ENCODE measurements at regions not wholly inside any gene's neighbourhood (a gene's known extent, or its start where the extent isn't known, plus 50 kb on each side); places are given as distances from the start of the nearest gene placed in this dataset.

- Histone ChIP-seq H3K27me3 (replicated peaks; ENCODE audit: insufficient read depth, low read length) (no peaks in the 10 kb centered on the region), H3K9ac (ENCODE audit: low read length) (no peak overlapping the region), H3K79me2 (ENCODE audit: low read length) (no peaks in the 10 kb centered on the region), H3K27ac (ENCODE audit: low read length) (no peak overlapping the region), H3K4me1 (ENCODE audit: low read length) (no peaks in the 10 kb centered on the region), H3F3A (ENCODE audit: insufficient read depth, low read length) (no peaks in the 10 kb centered on the region), H4K20me1 (ENCODE audit: insufficient read depth, low read length) (no peaks in the 10 kb centered on the region), H3K9me3 (replicated peaks; ENCODE audit: insufficient read depth, low read length) (no peaks in the 10 kb centered on the region), H3K4me2 (ENCODE audit: low read depth, low read length) (no peak overlapping the region), H3K36me3 (replicated peaks; ENCODE audit: insufficient read depth, low read length) (no peaks in the 10 kb centered on the region), H3K9me2 (replicated peaks; ENCODE audit: insufficient read depth, low read length) (no peaks in the 10 kb centered on the region), H3K4me3 (ENCODE audit: low read length) (no peak overlapping the region), H2AFZ (ENCODE audit: low read length) (no peak overlapping the region)
- no peak for TF ChIP-seq CTCF (IDR thresholded peaks at IDR 0.05; ENCODE audit: low read length)
- TF ChIP-seq EZH2 (optimal IDR thresholded peaks at IDR 0.05; ENCODE audit: low read depth, low read length): no peak
- TF ChIP-seq EZH2phosphoT487 (IDR thresholded peaks at IDR 0.05; ENCODE audit: low read length): no peak
- DNase-seq: no peak
Measured at GRCh38 chr13:68417801-68418200, 1187.7 kb upstream of the PCDH9 start.

GRCh38 chr13:68410007-68410406 lies 1179.9 kb upstream of the PCDH9 start:
- no peaks in the 10 kb centered on the region for H3K9me2 ChIP-seq (replicated peaks; ENCODE audit: insufficient read depth, low read length)
- no peaks in the 10 kb centered on the region for H3K9me3 ChIP-seq (replicated peaks; ENCODE audit: insufficient read depth, low read length)
- H3K4me2 ChIP-seq (ENCODE audit: low read depth, low read length): no peak overlapping the region
- no peaks in the 10 kb centered on the region for H3F3A ChIP-seq (ENCODE audit: insufficient read depth, low read length)
- no peak overlapping the region for H3K9ac ChIP-seq (ENCODE audit: low read length)
- DNase-seq: no peak
- H3K27ac ChIP-seq (ENCODE audit: low read length): no peak overlapping the region
- H3K36me3 ChIP-seq (replicated peaks; ENCODE audit: insufficient read depth, low read length): no peaks in the 10 kb centered on the region
- TF ChIP-seq CTCF (IDR thresholded peaks at IDR 0.05; ENCODE audit: low read length): no peak
- TF ChIP-seq EZH2 (optimal IDR thresholded peaks at IDR 0.05; ENCODE audit: low read depth, low read length): no peak
- no peak for TF ChIP-seq EZH2phosphoT487 (IDR thresholded peaks at IDR 0.05; ENCODE audit: low read length)
- no peaks in the 10 kb centered on the region for H3K4me1 ChIP-seq (ENCODE audit: low read length)
- H3K27me3 ChIP-seq (replicated peaks; ENCODE audit: insufficient read depth, low read length): no peaks in the 10 kb centered on the region
- no peaks in the 10 kb centered on the region for H4K20me1 ChIP-seq (ENCODE audit: insufficient read depth, low read length)
- no peak overlapping the region for H2AFZ ChIP-seq (ENCODE audit: low read length)
- H3K79me2 ChIP-seq (ENCODE audit: low read length): no peaks in the 10 kb centered on the region
- H3K4me3 ChIP-seq (ENCODE audit: low read length): no peak overlapping the region

- no peaks in the 10 kb centered on the region for H3K4me1 ChIP-seq (ENCODE audit: low read length)
- no peaks in the 10 kb centered on the region for H4K20me1 ChIP-seq (ENCODE audit: insufficient read depth, low read length)
- no peaks in the 10 kb centered on the region for H3K9me2 ChIP-seq (replicated peaks; ENCODE audit: insufficient read depth, low read length)
- H3K27me3 ChIP-seq (replicated peaks; ENCODE audit: insufficient read depth, low read length): no peaks in the 10 kb centered on the region
- DNase-seq: no peak
- H3K9ac ChIP-seq (ENCODE audit: low read length): no peak overlapping the region
- no peak overlapping the region for H3K4me2 ChIP-seq (ENCODE audit: low read depth, low read length)
- H3K27ac ChIP-seq (ENCODE audit: low read length): no peak overlapping the region
- no peaks in the 10 kb centered on the region for H3F3A ChIP-seq (ENCODE audit: insufficient read depth, low read length)
- no peak overlapping the region for H2AFZ ChIP-seq (ENCODE audit: low read length)
- no peaks in the 10 kb centered on the region for H3K79me2 ChIP-seq (ENCODE audit: low read length)
- no peaks in the 10 kb centered on the region for H3K36me3 ChIP-seq (replicated peaks; ENCODE audit: insufficient read depth, low read length)
- H3K4me3 ChIP-seq (ENCODE audit: low read length): no peak overlapping the region
- no peaks in the 10 kb centered on the region for H3K9me3 ChIP-seq (replicated peaks; ENCODE audit: insufficient read depth, low read length)
- no peak for TF ChIP-seq EZH2phosphoT487 (IDR thresholded peaks at IDR 0.05; ENCODE audit: low read length)
- no peak for TF ChIP-seq CTCF (IDR thresholded peaks at IDR 0.05; ENCODE audit: low read length)
- no peak for TF ChIP-seq EZH2 (optimal IDR thresholded peaks at IDR 0.05; ENCODE audit: low read depth, low read length)
Measured at GRCh38 chr13:68390987-68391386, 1160.9 kb upstream of the PCDH9 start.
